ENCODE measurements at regions not wholly inside any gene's neighbourhood (a gene's known extent, or its start where the extent isn't known, plus 50 kb on each side); places are given as distances from the start of the nearest gene placed in this dataset.

DNA sequence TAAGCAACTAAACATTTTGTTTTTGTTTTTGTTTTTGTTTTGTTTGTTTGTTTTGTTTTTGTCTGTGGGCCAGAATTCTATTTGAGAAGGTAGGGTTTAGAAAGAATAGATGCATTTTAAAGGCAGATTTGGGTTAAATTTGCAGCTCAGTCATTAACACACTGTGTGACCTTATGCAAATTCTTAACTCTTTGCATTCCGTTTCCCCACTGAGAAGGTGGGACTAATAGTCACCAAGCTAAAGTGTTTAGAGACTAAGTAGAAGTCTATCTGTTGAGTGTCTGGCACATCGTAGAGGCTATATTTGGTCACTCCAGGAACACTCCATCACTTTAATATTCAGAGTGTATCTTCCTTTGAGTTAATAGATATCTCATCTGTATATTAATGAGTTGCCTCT, 87.1 kb downstream of the CCNA1 start:
- Histone ChIP-seq H3K27me3 (ENCODE audit: control insufficient read depth in 2 of 2, insufficient read depth in 2 of 2, low read length in 2 of 2) (peaks cover 0 to 3% of the 10 kb centered on the region in 2 experiments), H3K79me2 (ENCODE audit: control insufficient read depth, insufficient read depth, low read length) (no peaks in the 10 kb centered on the region), H4K20me1 (replicated peaks; ENCODE audit: control insufficient read depth, extremely low read depth, insufficient read depth, low read length) (no peaks in the 10 kb centered on the region), H3K4me3 (replicated peaks in 1 of 3; ENCODE audit: insufficient read depth in 1 of 3, low read depth in 1 of 3, low read length in 3 of 3) (no peak overlapping the region), H3K27ac (ENCODE audit: insufficient read depth, low read depth, low read length) (no peak overlapping the region), H3K4me2 (ENCODE audit: insufficient read depth, low read length) (no peak overlapping the region), H2AFZ (ENCODE audit: low read depth, low read length) (no peak overlapping the region), H3K9ac (replicated peaks; ENCODE audit: extremely low read depth, insufficient read depth, low read length) (no peak overlapping the region), H3K9me1 (replicated peaks; ENCODE audit: control insufficient read depth, extremely low read depth, insufficient read depth, low read length) (no peaks in the 10 kb centered on the region), H3K4me1 (ENCODE audit: control insufficient read depth, extremely low read depth, insufficient read depth, low read length) (no peaks in the 10 kb centered on the region), H3K36me3 (ENCODE audit: control insufficient read depth in 2 of 2, extremely low read depth in 1 of 2, insufficient read depth in 2 of 2, low read length in 2 of 2) (no peaks in the 10 kb centered on the region), H3K9me3 (replicated peaks; ENCODE audit: control insufficient read depth, insufficient read depth, low read length) (no peaks in the 10 kb centered on the region)
- dilution Hi-C loops (cut with MboI; ENCODE audit: extremely low pct_ligation_motif_present, low sequenced_read_pairs): no loop called here
- no peak for TF ChIP-seq EZH2 (IDR thresholded peaks at IDR 0.05; ENCODE audit: borderline replicate concordance, low read depth, low read length, severe bottlenecking)
- TF ChIP-seq, protein P1, sequence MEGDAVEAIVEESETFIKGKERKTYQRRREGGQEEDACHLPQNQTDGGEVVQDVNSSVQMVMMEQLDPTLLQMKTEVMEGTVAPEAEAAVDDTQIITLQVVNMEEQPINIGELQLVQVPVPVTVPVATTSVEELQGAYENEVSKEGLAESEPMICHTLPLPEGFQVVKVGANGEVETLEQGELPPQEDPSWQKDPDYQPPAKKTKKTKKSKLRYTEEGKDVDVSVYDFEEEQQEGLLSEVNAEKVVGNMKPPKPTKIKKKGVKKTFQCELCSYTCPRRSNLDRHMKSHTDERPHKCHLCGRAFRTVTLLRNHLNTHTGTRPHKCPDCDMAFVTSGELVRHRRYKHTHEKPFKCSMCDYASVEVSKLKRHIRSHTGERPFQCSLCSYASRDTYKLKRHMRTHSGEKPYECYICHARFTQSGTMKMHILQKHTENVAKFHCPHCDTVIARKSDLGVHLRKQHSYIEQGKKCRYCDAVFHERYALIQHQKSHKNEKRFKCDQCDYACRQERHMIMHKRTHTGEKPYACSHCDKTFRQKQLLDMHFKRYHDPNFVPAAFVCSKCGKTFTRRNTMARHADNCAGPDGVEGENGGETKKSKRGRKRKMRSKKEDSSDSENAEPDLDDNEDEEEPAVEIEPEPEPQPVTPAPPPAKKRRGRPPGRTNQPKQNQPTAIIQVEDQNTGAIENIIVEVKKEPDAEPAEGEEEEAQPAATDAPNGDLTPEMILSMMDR (IDR thresholded peaks at IDR 0.05; ENCODE audit: extremely low read depth in 1 of 2, insufficient read depth in 1 of 2, low read depth in 1 of 2, low read length in 2 of 2): no peak
- CTCF ChIA-PET: interaction anchor here (0.7 to 1.0 kb wide), 2 partner anchors 8 to 11 kb away, joined by 3 read pairs; no protein-coding TSS in a partner anchor
- no TSS peak for BruUV-seq (replicated peaks)
- POLR2A ChIA-PET: no interaction called here
- FAIRE-seq: no peak
- intact Hi-C loops (cut with micrococcal nuclease): no loop called here
- DNase-seq (ENCODE audit: low read depth, low spot score): no peak

DNA sequence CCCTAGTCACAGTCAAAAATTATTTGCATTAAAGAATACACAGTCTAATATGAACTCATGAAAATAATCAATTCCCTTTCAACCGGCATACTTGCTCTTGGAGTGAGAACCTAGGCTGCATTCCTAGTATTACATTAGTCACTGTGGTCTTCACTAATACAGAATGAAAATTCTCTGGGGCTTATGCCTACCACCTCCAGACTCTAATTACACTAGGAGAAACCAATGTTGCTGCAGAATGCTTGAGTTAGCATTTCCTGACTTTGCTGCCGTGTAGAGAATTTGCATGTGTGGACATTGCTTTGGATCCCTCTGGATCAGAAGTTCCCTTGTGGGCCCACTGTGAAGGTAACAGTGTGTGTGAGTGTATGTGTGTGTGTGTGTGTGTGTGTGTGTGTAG, 87.8 kb downstream of the CCNA1 start:
- FAIRE-seq (no peak), DNase-seq (ENCODE audit: low read depth, low spot score) (no peak)
- no peaks in the 10 kb centered on the region for H3K9me3 ChIP-seq (replicated peaks; ENCODE audit: control insufficient read depth, insufficient read depth, low read length)
- BruUV-seq (replicated peaks): no TSS peak
- H3K4me2 ChIP-seq (ENCODE audit: insufficient read depth, low read length): no peak overlapping the region
- no peaks in the 10 kb centered on the region for H3K36me3 ChIP-seq (ENCODE audit: control insufficient read depth in 2 of 2, extremely low read depth in 1 of 2, insufficient read depth in 2 of 2, low read length in 2 of 2)
- intact Hi-C loops (cut with micrococcal nuclease) (no loop called here), dilution Hi-C loops (cut with MboI; ENCODE audit: extremely low pct_ligation_motif_present, low sequenced_read_pairs) (no loop called here)
- H3K79me2 ChIP-seq (ENCODE audit: control insufficient read depth, insufficient read depth, low read length): no peaks in the 10 kb centered on the region
- H3K27me3 ChIP-seq (ENCODE audit: control insufficient read depth in 2 of 2, insufficient read depth in 2 of 2, low read length in 2 of 2): peaks cover 0 to 3% of the 10 kb centered on the region in 2 experiments
- H3K27ac ChIP-seq (ENCODE audit: insufficient read depth, low read depth, low read length): no peak overlapping the region
- no peak overlapping the region for H2AFZ ChIP-seq (ENCODE audit: low read depth, low read length)
- no peaks in the 10 kb centered on the region for H3K4me1 ChIP-seq (ENCODE audit: control insufficient read depth, extremely low read depth, insufficient read depth, low read length)
- H3K9me1 ChIP-seq (replicated peaks; ENCODE audit: control insufficient read depth, extremely low read depth, insufficient read depth, low read length): no peaks in the 10 kb centered on the region
- TF ChIP-seq FOS (IDR thresholded peaks at IDR 0.05; ENCODE audit: borderline replicate concordance, insufficient read depth, low read length) (no peak), POLR2A (IDR thresholded peaks at IDR 0.05; ENCODE audit: low read depth, low read length) (no peak), POLR2AphosphoS5 (IDR thresholded peaks at IDR 0.05; ENCODE audit: insufficient read depth, low read depth, low read length) (no peak), GATA2 (IDR thresholded peaks at IDR 0.05; ENCODE audit: insufficient read depth, insufficient read length, low read depth, low read length) (no peak), EZH2 (IDR thresholded peaks at IDR 0.05; ENCODE audit: borderline replicate concordance, low read depth, low read length, severe bottlenecking) (no peak), MYC (IDR thresholded peaks at IDR 0.05; ENCODE audit: low read depth, low read length) (no peak), JUN (IDR thresholded peaks at IDR 0.05; ENCODE audit: borderline replicate concordance, insufficient read depth, insufficient read length, low read depth) (no peak)
- TF ChIP-seq, protein P2, sequence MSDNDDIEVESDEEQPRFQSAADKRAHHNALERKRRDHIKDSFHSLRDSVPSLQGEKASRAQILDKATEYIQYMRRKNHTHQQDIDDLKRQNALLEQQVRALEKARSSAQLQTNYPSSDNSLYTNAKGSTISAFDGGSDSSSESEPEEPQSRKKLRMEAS (IDR thresholded peaks at IDR 0.05; ENCODE audit: insufficient read depth, insufficient read length): no peak
- TF ChIP-seq, protein P1 (IDR thresholded peaks at IDR 0.05; ENCODE audit: extremely low read depth in 1 of 2, insufficient read depth in 1 of 2, low read depth in 1 of 2, low read length in 2 of 2): no peak
- ChIA-PET CTCF (no interaction called here), POLR2A (no interaction called here)
- H4K20me1 ChIP-seq (replicated peaks; ENCODE audit: control insufficient read depth, extremely low read depth, insufficient read depth, low read length): no peaks in the 10 kb centered on the region
- H3K9ac ChIP-seq (replicated peaks; ENCODE audit: extremely low read depth, insufficient read depth, low read length): no peak overlapping the region
- H3K4me3 ChIP-seq (replicated peaks in 1 of 3; ENCODE audit: insufficient read depth in 1 of 3, low read depth in 1 of 3, low read length in 3 of 3): no peak overlapping the region
